DOHH2 (cell line): ENCODE measurements at regions not wholly inside any gene's neighbourhood (a gene's known extent, or its start where the extent isn't known, plus 50 kb on each side); places are given as distances from the start of the nearest gene placed in this dataset.

Experiments used
- EZH2phosphoT487 ChIP-seq: fragments of 200-600 bp; sonication (generic); IDR thresholded peaks from 2 replicates; pipeline ENCODE4 v1.6.1; 2017; ENCODE audit warnings: borderline replicate concordance, mild to moderate bottlenecking, antibody characterized with exemption, low read length, moderate library complexity, mixed read lengths
- TF ChIP-seq, protein P1 (sequence below): fragments of 200-600 bp; sonication (generic); IDR thresholded peaks from one replicate; pipeline ENCODE4 v1.5.1; 2014; ENCODE audit warnings: antibody characterized with exemption, mild to moderate bottlenecking, low read depth, low read length; ENCODE audit not compliant: poor library complexity, severe bottlenecking

DNA sequence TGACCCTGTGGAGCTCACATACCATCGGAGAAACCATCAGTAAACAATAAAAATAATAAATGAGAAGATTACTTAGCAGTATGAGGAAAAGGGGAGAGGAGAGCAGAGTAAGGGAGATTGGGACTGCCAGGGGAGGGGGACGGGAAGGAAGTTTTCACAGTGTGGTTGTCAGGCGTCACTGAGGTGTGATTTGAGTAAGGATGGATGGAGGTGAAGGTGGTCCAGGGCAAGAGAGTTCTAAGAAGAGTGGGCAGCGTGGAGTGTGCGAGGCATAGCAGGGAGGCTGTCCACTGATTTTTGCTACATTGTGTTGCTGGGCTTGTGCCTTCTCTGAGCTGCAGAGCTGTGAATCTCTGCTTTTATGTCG lies 119.1 kb downstream of the HPGD start:
- TF ChIP-seq, protein P1, sequence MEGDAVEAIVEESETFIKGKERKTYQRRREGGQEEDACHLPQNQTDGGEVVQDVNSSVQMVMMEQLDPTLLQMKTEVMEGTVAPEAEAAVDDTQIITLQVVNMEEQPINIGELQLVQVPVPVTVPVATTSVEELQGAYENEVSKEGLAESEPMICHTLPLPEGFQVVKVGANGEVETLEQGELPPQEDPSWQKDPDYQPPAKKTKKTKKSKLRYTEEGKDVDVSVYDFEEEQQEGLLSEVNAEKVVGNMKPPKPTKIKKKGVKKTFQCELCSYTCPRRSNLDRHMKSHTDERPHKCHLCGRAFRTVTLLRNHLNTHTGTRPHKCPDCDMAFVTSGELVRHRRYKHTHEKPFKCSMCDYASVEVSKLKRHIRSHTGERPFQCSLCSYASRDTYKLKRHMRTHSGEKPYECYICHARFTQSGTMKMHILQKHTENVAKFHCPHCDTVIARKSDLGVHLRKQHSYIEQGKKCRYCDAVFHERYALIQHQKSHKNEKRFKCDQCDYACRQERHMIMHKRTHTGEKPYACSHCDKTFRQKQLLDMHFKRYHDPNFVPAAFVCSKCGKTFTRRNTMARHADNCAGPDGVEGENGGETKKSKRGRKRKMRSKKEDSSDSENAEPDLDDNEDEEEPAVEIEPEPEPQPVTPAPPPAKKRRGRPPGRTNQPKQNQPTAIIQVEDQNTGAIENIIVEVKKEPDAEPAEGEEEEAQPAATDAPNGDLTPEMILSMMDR, result no peak
- TF ChIP-seq EZH2phosphoT487, result no peak
